Fibroblast of upper back skin (primary cell): ENCODE measurements at regions not wholly inside any gene's neighbourhood (a gene's known extent, or its start where the extent isn't known, plus 50 kb on each side); places are given as distances from the start of the nearest gene placed in this dataset.

Experiments
- DNase-seq: peaks from one replicate; pipeline ENCODE4 v3.0.0-alpha.2; 2013

- no peak for DNase-seq
These were observed 753.7 kb downstream of the DSC3 start for GRCh38 chr18:30288662-30289414.

- peak; percentile 69 for DNase-seq
These were observed 761.6 kb downstream of the DSC3 start for GRCh38 chr18:30280861-30281470.

- DNase-seq = no peak
These were observed 762.4 kb downstream of the DSC3 start for GRCh38 chr18:30280186-30280585.

GRCh38 chr18:30277676-30278075 is 764.9 kb downstream of the DSC3 start:
- DNase-seq = peak; percentile 1

GRCh38 chr18:30271716-30272115 is 770.8 kb downstream of the DSC3 start:
- DNase-seq = no peak

- DNase-seq = no peak
These were observed 777.4 kb downstream of the DSC3 start for GRCh38 chr18:30265190-30265589.

GRCh38 chr18:30254331-30254730 is 788.2 kb downstream of the DSC3 start:
- no peak for DNase-seq

GRCh38 chr18:30248056-30248455 is 794.5 kb downstream of the DSC3 start:
- DNase-seq = peak; percentile 3

GRCh38 chr18:30245766-30246455 is 796.6 kb downstream of the DSC3 start:
- DNase-seq = no peak

GRCh38 chr18:30234755-30235154 is 807.8 kb downstream of the DSC3 start:
- DNase-seq = no peak

GRCh38 chr18:30211112-30211511 is 831.4 kb downstream of the DSC3 start:
- DNase-seq = no peak

GRCh38 chr18:30208546-30208945 is 834.0 kb downstream of the DSC3 start:
- DNase-seq = no peak

- DNase-seq = no peak
These were observed 850.3 kb downstream of the DSC3 start for GRCh38 chr18:30192216-30192615.

- no peak for DNase-seq
These were observed 856.3 kb downstream of the DSC3 start for GRCh38 chr18:30186245-30186644.

- peak; percentile 47 for DNase-seq
These were observed 865.5 kb downstream of the DSC3 start for GRCh38 chr18:30177056-30177455.

- DNase-seq = no peak
These were observed 866.8 kb downstream of the DSC3 start for GRCh38 chr18:30175621-30176225.

- DNase-seq = no peak
These were observed 867.4 kb downstream of the DSC3 start for GRCh38 chr18:30175061-30175574.

GRCh38 chr18:30163573-30163972 is 879.0 kb downstream of the DSC3 start:
- no peak for DNase-seq

- no peak for DNase-seq
These were observed 882.4 kb downstream of the DSC3 start for GRCh38 chr18:30160124-30160523.

GRCh38 chr18:30150586-30151250 is 891.8 kb downstream of the DSC3 start:
- DNase-seq = no peak

GRCh38 chr18:30149585-30149984 is 893.0 kb downstream of the DSC3 start:
- no peak for DNase-seq

- no peak for DNase-seq
These were observed 899.7 kb downstream of the DSC3 start for GRCh38 chr18:30142870-30143269.

GRCh38 chr18:30142248-30142647 is 900.3 kb downstream of the DSC3 start:
- DNase-seq = no peak
